SK-N-SH treated with all-trans-retinoic acid at 6 μM for 48 hours (cell line): ENCODE measurements at regions not wholly inside any gene's neighbourhood (a gene's known extent, or its start where the extent isn't known, plus 50 kb on each side); places are given as distances from the start of the nearest gene placed in this dataset.

Experiments used
- ATAC-seq: fragments of 200-7000 bp; cut with Tn5 transposase; 3 replicates; pipeline ENCODE4 v1.9.1; 2020; ENCODE audit warnings: mild to moderate bottlenecking, moderate library complexity
- ARNTL ChIP-seq: fragments of 450-650 bp; formaldehyde crosslinking; IDR thresholded peaks from 2 replicates; pipeline ENCODE4 v1.5.0; 2020; ENCODE audit warnings: low read depth, mild to moderate bottlenecking, moderate library complexity, borderline replicate concordance
- BACH2 ChIP-seq: fragments of 250-450 bp; sonication (Bioruptor Pico); IDR thresholded peaks from 2 replicates; pipeline ENCODE4 v1.9.0; 2021; ENCODE audit warnings: mild to moderate bottlenecking, borderline replicate concordance
- CREB5 ChIP-seq: fragments of 250-450 bp; sonication (Bioruptor Pico); IDR thresholded peaks from 2 replicates; pipeline ENCODE4 v1.5.1; 2020; ENCODE audit warnings: low read depth, mild to moderate bottlenecking, moderate library complexity
- CSDC2 ChIP-seq: fragments of 250-450 bp; sonication (Bioruptor Pico); IDR thresholded peaks from 2 replicates; pipeline ENCODE4 v1.5.0; 2020; ENCODE audit warnings: mild to moderate bottlenecking, moderate library complexity
- CSRNP3 ChIP-seq: fragments of 250-450 bp; sonication (Bioruptor Pico); IDR thresholded peaks from 2 replicates; pipeline ENCODE4 v1.5.1; 2021; ENCODE audit warnings: mild to moderate bottlenecking, moderate library complexity
- GLIS3 ChIP-seq: fragments of 250-450 bp; sonication (Bioruptor Pico); IDR thresholded peaks from 2 replicates; pipeline ENCODE4 v1.5.0; 2020; ENCODE audit warnings: mild to moderate bottlenecking, moderate library complexity
- ISL1 ChIP-seq: fragments of 250-450 bp; sonication (Bioruptor Pico); IDR thresholded peaks from 2 replicates; pipeline ENCODE4 v2.1.2; 2022; ENCODE audit warnings: mild to moderate bottlenecking, moderate library complexity
- OSR1 ChIP-seq: fragments of 250-450 bp; sonication (Bioruptor Pico); IDR thresholded peaks from 2 replicates; pipeline ENCODE4 v1.8.0; 2022; ENCODE audit warnings: moderate library complexity, mild to moderate bottlenecking, inconsistent platforms
- PATZ1 ChIP-seq: fragments of 250-450 bp; sonication (Bioruptor Pico); IDR thresholded peaks from 2 replicates; pipeline ENCODE4 v1.8.0; 2020; ENCODE audit warnings: mild to moderate bottlenecking, moderate library complexity, borderline replicate concordance
- POU6F1 ChIP-seq: fragments of 250-450 bp; sonication (Bioruptor Pico); IDR thresholded peaks from 2 replicates; pipeline ENCODE4 v1.8.0; 2021; ENCODE audit warnings: low read depth, mild to moderate bottlenecking, moderate library complexity, borderline replicate concordance
- PPARA ChIP-seq: fragments of 250-450 bp; sonication (Bioruptor Pico); IDR thresholded peaks from 2 replicates; pipeline ENCODE4 v1.5.0; 2020; ENCODE audit warnings: mild to moderate bottlenecking, borderline replicate concordance
- RARB ChIP-seq: fragments of 250-450 bp; sonication (Bioruptor Pico); IDR thresholded peaks from 2 replicates; pipeline ENCODE4 v1.8.0; 2021; ENCODE audit warnings: mild to moderate bottlenecking, moderate library complexity
- SNAI2 ChIP-seq: fragments of 250-450 bp; sonication (Bioruptor Pico); IDR thresholded peaks from 2 replicates; pipeline ENCODE4 v1.5.0; 2020; ENCODE audit warnings: mild to moderate bottlenecking, moderate library complexity
- TOX ChIP-seq: fragments of 250-450 bp; sonication (Bioruptor Pico); IDR thresholded peaks from 2 replicates; pipeline ENCODE4 v1.8.0; 2021; ENCODE audit warnings: mild to moderate bottlenecking, moderate library complexity, borderline replicate concordance
- TSHZ2 ChIP-seq: fragments of 250-450 bp; sonication (Bioruptor Pico); IDR thresholded peaks from 2 replicates; pipeline ENCODE4 v1.5.0; 2020; ENCODE audit warnings: mild to moderate bottlenecking, moderate library complexity
- ZC3H10 ChIP-seq: fragments of 250-450 bp; sonication (Bioruptor Pico); IDR thresholded peaks from 2 replicates; pipeline ENCODE4 v1.5.1; 2021; ENCODE audit warnings: mild to moderate bottlenecking, moderate library complexity
- ZFP30 ChIP-seq: fragments of 450-650 bp; formaldehyde crosslinking; IDR thresholded peaks from 2 replicates; pipeline ENCODE4 v1.5.0; 2022; ENCODE audit warnings: mild to moderate bottlenecking, moderate library complexity
- ZNF70 ChIP-seq: fragments of 450-650 bp; formaldehyde crosslinking; IDR thresholded peaks from 2 replicates; pipeline ENCODE4 v1.5.0; 2020; ENCODE audit warnings: mild to moderate bottlenecking, moderate library complexity
- ZNF8 ChIP-seq: fragments of 450-650 bp; formaldehyde crosslinking; IDR thresholded peaks from 2 replicates; pipeline ENCODE4 v1.5.0; 2020; ENCODE audit warnings: mild to moderate bottlenecking, moderate library complexity

DNA sequence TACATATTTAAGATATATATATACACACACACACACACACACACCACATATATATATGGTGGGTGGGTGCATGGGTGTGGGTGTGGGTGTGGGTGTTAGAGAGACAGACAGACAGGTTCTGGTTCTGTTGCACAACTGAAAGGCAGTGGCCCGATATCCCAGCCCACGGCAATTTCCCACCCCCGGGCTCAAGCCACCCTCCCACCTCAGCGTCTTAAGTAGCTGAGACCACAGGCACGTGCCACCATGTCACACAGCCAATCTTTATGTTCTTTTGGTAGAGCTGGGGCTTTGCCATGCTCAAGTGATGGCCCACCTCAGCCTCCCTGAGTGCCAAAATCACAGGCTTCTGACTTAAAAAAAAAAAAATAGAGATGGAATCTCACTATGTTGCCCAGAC, 417.8 kb upstream of the FOXG1 start:
- TF ChIP-seq CSRNP3 (CRISPR knock-in tag) (no peak), GLIS3 (CRISPR knock-in tag) (no peak), ARNTL (CRISPR knock-in tag) (no peak)
- TF ChIP-seq, all 23 proteins: peak for 0
- no peak for ATAC-seq

DNA sequence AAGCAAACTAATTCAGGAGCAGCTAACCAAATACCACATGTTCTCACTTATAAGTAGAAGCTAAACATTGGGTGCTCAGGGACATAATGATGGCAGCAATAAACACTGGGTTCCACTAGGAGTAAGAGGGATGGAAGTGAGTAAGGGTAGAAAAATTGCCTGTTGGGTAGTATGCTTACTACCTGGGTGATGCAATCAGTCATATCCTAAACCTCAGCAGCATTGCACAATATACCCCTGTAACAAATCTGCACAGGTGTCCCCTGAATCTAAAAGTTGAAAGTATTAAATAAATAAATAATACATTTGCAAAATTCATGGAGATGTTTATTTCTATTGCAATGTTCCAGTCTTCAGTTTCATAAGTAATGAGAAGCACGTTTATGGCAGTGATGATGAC, 409.8 kb upstream of the FOXG1 start:
- no peak for ATAC-seq
- TF ChIP-seq ZFP30 (CRISPR knock-in tag) (no peak), ZNF70 (CRISPR knock-in tag) (no peak), CSRNP3 (CRISPR knock-in tag) (no peak), ARNTL (CRISPR knock-in tag) (no peak), POU6F1 (CRISPR knock-in tag) (no peak)
- TF ChIP-seq, all 23 proteins: peak for 0

- ATAC-seq: no peak
- TF ChIP-seq TOX: no peak
- no peak for TF ChIP-seq SNAI2
- TF ChIP-seq ZFP30 (CRISPR knock-in tag): no peak
- TF ChIP-seq ZNF70 (CRISPR knock-in tag): no peak
Observed at GRCh38 chr14:28361486-28361885, 405.1 kb upstream of the FOXG1 start.

GRCh38 chr14:28365510-28365909, 401.1 kb upstream of the FOXG1 start:
- TF ChIP-seq ZC3H10 (CRISPR knock-in tag) (no peak), CSRNP3 (CRISPR knock-in tag) (no peak), ZNF70 (CRISPR knock-in tag) (no peak), ISL1 (no peak), OSR1 (CRISPR knock-in tag) (no peak), CSDC2 (no peak), PATZ1 (CRISPR knock-in tag) (no peak), PPARA (no peak), CREB5 (CRISPR knock-in tag) (no peak), TSHZ2 (CRISPR knock-in tag) (no peak), RARB (no peak), GLIS3 (CRISPR knock-in tag) (no peak), ZNF8 (CRISPR knock-in tag) (no peak), BACH2 (CRISPR knock-in tag) (no peak), ARNTL (CRISPR knock-in tag) (no peak)

More at GRCh38 chr14:28365510-28365909, 401.1 kb upstream of the FOXG1 start:
- no peak for ATAC-seq
